GM18870 (cell line): ENCODE measurements at regions not wholly inside any gene's neighbourhood (a gene's known extent, or its start where the extent isn't known, plus 50 kb on each side); places are given as distances from the start of the nearest gene placed in this dataset.

Experiments
- ATAC-seq: cut with Tn5 transposase; IDR thresholded peaks from one replicate; pipeline ENCODE4 v1.9.1; 2021; ENCODE audit warnings: moderate library complexity; ENCODE audit not compliant: unreplicated experiment

- ATAC-seq, result no peak
Observed at GRCh38 chr12:65517656-65518210, 239.2 kb downstream of the MSRB3 start.

GRCh38 chr12:65518771-65519170 is 240.3 kb downstream of the MSRB3 start:
- no peak for ATAC-seq

DNA sequence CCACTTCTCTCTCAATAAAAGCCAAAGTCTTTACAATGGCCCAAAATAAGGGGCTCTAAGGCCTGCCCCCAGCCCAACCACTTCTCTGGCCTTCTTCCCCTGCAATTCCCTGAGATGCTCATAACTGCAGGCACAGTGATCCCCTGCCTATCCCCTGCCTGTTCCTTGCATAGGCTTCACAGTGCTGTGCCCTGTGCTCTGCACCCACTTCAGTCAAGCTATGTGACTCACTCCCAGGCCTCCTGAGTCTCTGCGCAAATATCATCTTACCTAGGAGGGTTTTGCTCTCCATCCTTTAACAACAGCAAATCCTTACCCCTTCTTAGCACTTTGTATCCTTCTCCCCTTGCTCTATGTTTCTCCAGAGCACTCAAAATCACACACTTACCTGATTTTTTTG is 242.2 kb downstream of the MSRB3 start:
- no peak for ATAC-seq

GRCh38 chr12:65522956-65523860 is 244.7 kb downstream of the MSRB3 start:
- ATAC-seq, result no peak

DNA sequence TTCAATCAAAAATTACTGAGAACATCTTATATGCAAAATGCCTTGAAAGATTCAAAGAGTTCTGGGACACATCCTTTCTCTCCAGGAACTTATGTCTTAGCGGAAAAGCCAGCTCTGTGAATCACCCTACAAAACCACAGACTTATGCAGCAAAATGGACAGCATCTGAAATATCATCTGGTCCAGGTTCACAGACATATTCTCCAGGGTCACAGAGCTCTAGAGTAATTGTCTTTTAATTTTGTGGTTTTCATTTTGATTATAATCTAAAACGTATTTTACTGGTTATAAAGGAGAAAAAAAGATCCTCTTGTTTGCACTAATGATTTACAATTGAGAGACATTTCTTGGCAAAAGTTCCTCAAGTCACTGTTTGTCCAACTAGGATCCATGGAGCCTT is 246.2 kb downstream of the MSRB3 start:
- no peak for ATAC-seq

GRCh38 chr12:65525491-65526141 is 247.1 kb downstream of the MSRB3 start:
- ATAC-seq, result no peak

DNA sequence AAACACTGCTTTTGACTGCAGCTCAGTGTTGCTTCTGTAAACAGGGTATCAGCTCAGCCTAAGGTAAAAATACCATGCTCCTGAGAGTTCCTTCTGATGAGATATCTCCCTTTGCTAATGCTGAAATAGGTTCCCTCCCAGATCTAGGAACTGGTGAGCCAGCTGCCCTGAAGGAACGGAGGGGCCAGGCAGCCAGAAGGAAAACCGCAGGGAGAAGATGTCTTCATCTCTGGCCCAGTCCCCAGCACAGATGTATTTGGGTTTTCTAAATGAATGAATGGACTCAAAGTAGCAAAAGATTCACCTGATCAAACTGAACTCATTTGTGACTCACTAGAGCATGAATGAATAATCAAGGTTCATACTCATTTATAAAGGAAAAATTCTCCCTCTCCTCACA is 247.8 kb downstream of the MSRB3 start:
- no peak for ATAC-seq

DNA sequence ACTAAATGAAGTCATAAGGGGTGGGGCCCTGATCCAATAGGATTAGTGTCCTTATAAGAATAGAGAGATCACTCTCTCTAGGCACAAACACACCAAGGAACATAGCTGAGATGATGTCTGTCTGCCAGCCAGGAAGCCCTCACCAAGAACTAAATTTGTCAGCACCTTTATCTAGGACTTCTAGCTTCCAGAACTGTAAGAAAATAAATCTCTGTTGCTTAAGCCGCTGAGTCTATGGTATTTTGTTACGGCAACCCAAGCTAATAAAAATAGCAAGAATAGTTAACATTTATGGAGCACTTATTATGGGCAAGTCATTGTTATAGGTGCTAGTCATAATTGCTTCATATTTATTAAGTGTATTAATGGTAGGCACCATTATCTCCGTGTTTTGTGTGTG is 249.6 kb downstream of the MSRB3 start:
- ATAC-seq, result no peak

- ATAC-seq, result no peak
Observed at GRCh38 chr12:65529106-65529505, 250.6 kb downstream of the MSRB3 start.

- no peak for ATAC-seq
Observed at GRCh38 chr12:65529771-65530435, 251.4 kb downstream of the MSRB3 start.

DNA sequence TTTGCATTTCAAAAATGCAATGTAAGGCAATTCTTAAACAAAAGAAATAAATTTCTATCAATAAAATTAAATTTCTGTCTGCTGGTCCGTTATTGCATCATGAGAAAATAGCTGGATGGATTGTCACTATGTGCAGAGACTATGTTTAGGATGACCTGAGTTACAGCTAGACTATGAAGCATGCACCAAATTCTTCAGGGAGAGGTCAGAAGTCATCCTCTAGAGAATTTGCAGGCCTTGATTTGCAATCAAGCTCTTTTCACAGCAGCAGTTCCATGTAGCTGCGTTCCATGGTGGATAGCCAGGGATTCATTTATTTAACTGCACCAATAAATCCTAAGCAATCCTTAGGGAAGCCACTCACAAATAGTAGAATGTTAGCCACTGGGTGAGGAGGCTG is 253.7 kb downstream of the MSRB3 start:
- ATAC-seq, result no peak

- no peak for ATAC-seq
Observed at GRCh38 chr12:65532764-65533163, 254.3 kb downstream of the MSRB3 start.

DNA sequence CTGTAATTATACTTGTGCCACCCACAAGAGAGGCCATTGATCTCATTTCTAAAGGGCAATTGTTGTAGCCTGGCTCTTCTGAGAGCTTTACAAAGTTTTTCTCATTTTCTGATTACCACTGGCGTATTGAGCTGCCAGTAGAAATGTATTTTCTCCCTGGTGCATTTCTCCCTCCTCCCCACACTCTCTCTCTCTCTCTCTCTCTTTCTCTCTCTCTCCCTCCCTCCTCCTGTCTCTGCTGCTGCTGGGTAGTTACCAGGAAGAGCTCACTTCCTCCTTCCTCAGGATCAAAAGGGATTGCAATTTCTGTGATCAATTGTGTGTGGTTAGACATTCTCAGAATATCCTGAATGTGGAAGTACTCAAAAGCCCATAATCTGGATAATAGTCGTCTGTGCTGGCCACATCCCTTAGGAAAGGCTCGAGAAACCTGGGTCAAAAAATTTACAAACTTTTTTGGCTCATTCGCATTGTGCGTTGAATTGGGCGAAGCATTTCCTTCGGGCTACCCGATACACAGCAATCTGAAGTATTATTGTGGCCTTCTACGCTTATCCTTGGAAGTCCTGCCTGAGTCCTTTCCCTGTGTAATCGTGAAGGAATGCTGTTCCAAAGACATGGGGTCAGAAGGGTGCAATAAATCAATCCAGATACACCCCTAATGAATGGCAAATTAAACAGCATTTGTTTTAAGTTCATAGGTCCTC is 254.8 kb downstream of the MSRB3 start:
- ATAC-seq, result no peak

- no peak for ATAC-seq
Observed at GRCh38 chr12:65534238-65534841, 255.9 kb downstream of the MSRB3 start.

GRCh38 chr12:65535946-65536345 is 257.5 kb downstream of the MSRB3 start:
- no peak for ATAC-seq

GRCh38 chr12:65536351-65536750 is 257.9 kb downstream of the MSRB3 start:
- no peak for ATAC-seq

DNA sequence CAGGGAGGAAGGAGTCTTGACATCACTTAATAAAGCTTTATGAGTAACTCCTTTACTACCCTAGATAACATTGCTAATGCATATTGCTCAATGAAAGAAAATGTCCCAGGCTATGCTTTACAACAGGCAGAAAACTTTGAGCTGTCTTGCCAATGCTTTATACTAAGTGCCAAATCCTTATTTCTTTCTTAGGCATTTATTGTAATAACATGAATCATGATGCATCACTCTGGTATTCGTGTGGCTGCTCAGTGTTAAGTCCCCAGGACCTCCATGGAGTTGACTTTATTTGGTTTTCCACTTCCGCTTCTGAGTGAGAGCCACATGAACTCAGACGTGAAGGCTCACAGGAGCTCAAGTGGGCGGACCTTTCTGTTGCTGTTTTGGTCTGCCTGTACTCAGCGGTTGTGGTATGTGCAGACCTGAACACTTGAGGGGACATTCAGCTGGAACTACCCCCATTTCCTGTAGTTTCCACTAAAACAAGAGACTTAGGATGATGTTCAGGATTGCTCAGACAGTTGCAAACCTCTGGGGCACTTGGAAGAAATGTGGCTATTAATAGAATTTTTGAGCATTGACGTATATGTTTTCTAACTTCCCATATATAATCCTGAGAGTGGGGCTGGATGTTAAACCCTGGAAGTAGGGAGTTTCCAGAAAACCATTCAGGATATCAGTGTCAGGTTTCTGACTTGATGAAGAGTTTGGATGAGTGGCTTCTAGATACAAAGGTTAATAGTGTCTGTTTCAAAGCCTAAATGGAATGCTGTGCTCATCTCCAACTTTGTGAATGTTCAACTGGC is 258.6 kb downstream of the MSRB3 start:
- ATAC-seq, result no peak

DNA sequence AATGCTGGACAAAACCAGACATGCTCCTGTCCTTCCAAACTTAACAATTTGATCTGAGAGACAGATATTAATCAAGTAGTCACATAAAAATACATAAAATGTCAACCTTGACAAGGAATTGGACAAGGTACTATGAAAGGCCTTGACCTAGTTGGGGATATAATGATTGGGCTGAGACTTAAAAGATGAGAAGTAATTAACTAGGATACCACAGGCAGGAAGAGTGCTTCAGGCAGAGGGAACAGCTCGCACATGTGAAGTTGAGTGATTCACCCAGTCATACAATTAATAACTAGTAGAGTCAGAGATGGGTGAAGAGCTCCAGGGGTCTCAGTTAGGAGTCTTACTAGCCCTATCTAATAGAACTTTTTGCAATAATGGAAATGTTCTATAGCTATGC is 259.5 kb downstream of the MSRB3 start:
- no peak for ATAC-seq

DNA sequence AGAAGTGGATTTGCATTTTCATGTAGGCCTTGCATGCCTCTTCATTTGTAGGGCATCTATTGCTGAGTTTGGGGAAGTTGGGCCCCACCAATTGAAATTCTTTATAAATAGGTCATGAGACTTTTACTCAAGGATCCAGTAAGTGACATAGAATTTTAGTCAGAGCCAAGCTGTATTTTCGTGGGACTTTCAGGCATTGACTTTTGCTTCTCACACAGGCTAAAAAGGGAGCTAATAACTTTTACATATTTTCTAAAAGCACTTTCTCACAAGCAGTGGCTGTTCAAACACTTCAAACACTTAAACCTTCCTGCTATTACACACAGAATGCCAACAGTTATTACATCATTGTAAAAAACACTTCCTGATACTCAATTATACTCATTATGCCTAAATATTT is 260.5 kb downstream of the MSRB3 start:
- ATAC-seq, result no peak

GRCh38 chr12:65540140-65540539 is 261.7 kb downstream of the MSRB3 start:
- no peak for ATAC-seq
